AG09309 (cell line): ENCODE measurements at regions not wholly inside any gene's neighbourhood (a gene's known extent, or its start where the extent isn't known, plus 50 kb on each side); places are given as distances from the start of the nearest gene placed in this dataset.
"Not testable (repeated sequence)": the region's sequence is repeated elsewhere in the genome, so short reads cannot be mapped to it uniquely, and the experiment has no call there.

ENCODE experiments used
- DNase-seq: peaks from one replicate; pipeline ENCODE4 v3.0.0-alpha.2; 2010; ENCODE audit warnings: low read depth
- H3K4me3 ChIP-seq: 2 replicates; pipeline ENCODE4 v1.5.1; 2011; ENCODE audit warnings: mild to moderate bottlenecking, low read depth, low read length, moderate library complexity; ENCODE audit not compliant: control insufficient read depth
- TF ChIP-seq, protein P1 (sequence below): IDR thresholded peaks from 2 replicates; pipeline ENCODE4 v1.5.1; 2011; ENCODE audit warnings: mild to moderate bottlenecking, low read depth, low read length, inconsistent platforms; ENCODE audit not compliant: insufficient read depth, control insufficient read depth; ENCODE audit errors: missing control alignments

DNA sequence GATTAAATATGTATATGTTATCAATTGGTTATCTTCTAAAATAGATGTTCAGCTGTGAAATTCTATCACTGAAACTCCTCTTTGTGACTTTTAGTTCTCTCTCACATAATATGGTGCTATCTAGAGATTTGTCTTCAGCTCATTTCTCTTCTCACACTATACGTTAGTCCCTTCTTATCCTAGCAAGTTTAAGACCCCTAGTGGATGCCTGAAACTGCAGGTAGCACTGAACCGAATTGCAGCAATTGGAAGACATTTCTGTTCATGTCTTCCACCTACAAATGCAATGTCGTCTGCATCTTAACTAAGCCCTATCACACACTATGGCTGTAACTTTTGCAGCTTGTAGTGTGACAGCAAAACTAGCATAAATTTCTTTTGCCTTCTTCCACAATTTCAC is 442.7 kb upstream of the POM121L12 start:
- no peak overlapping the region for H3K4me3 ChIP-seq
- DNase-seq, result no peak
- TF ChIP-seq, protein P1, sequence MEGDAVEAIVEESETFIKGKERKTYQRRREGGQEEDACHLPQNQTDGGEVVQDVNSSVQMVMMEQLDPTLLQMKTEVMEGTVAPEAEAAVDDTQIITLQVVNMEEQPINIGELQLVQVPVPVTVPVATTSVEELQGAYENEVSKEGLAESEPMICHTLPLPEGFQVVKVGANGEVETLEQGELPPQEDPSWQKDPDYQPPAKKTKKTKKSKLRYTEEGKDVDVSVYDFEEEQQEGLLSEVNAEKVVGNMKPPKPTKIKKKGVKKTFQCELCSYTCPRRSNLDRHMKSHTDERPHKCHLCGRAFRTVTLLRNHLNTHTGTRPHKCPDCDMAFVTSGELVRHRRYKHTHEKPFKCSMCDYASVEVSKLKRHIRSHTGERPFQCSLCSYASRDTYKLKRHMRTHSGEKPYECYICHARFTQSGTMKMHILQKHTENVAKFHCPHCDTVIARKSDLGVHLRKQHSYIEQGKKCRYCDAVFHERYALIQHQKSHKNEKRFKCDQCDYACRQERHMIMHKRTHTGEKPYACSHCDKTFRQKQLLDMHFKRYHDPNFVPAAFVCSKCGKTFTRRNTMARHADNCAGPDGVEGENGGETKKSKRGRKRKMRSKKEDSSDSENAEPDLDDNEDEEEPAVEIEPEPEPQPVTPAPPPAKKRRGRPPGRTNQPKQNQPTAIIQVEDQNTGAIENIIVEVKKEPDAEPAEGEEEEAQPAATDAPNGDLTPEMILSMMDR, result no peak

DNA sequence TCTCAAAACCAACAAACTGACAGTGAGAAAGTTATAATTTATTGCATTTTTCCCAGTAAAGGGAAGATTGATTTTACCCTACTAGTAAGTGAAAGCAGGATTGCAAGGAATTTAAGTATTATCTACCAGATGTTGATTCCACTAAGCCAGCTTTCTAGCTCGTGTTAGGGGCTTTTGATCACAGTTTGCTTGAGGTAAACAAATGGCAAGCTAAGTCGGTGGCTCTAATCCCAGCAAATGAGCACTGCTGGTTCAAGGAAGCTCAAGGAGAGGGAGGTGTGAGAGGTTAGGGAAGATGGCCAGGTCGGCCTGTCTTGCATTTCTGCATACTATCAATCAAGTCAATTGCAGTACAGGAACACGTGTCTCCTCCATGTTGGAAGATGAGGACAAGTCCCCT is 448.7 kb upstream of the POM121L12 start:
- no peak overlapping the region for H3K4me3 ChIP-seq
- TF ChIP-seq, protein P1, result no peak
- no peak for DNase-seq

DNA sequence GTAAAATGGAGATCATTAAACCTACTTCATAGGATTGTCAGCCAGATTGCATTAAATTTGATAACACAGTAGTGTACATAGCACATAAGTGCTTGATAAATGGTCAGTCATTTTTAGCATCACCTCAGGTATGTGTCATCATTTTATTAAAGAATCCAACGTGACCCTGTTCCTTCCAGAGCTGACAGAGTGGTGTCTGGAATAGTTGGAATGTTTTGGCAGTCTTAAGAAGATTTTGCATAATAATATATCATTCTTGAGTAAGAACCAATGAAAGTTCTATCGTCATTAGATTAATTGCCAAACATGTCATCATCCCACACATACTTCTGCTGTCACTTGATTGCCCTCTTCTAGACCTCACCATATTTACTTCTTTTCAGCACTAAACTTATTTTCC is 451.4 kb upstream of the POM121L12 start:
- no peak for DNase-seq
- TF ChIP-seq, protein P1, result no peak
- no peak overlapping the region for H3K4me3 ChIP-seq

DNA sequence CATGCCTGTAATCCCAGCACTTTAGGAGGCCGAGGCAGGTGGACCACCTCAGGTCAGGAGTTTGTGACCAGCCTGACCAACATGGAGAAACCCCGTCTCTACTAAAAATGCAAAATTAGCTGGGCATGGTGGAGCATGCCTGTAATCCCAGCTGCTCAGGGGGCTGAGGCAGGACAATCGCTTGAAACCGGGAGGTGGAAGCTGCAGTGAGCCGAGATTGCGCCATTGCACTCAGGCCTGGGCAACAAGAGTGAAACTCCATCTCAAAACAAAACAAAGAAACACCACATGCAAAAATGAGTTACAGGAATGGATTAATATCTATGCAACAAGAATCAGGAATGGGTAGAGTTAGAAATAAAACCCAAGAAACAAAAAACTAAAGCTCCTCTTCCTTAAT is 462.3 kb upstream of the POM121L12 start:
- not testable (repeated sequence) for H3K4me3 ChIP-seq, DNase-seq

DNA sequence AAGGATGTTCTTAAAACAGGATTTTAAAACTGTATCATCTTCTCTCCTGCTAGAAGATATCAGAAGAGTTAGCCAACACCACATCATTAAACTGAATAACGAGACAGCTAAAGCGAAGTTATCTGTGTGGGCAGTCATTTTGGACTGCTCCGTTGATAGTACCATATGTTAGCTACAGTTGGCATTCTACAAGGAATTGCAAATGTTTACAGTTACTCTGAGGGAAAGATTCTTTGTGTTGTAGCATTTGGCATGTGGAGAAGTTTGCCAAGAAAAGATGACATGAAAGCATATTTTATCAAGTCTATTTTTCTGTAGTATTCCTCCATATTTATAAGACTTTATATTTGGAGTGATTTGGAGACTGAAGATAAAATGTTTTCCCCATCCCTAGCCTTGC is 464.4 kb upstream of the POM121L12 start:
- no peak for DNase-seq
- TF ChIP-seq, protein P1, result no peak
- H3K4me3 ChIP-seq, result no peak overlapping the region

DNA sequence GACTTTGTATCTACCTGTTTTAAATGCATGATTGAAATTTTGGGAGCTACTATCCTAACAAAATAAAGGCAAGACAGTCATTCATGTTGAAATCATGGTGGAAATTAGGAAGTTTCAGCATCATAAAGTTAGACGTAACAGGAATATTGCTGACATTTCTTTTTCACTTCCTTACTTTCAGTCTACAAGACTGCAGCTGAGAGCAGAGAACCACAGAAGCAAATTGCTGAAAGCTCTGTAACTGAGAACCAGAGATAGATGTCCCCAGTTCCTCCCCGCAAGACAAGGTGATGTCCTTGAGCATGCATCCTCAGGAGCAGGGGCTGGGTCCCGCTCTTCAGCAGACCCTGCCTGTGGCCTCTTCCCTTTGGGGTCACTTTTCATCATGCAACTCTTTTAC is 466.3 kb upstream of the POM121L12 start:
- TF ChIP-seq, protein P1, result no peak
- no peak overlapping the region for H3K4me3 ChIP-seq
- no peak for DNase-seq

DNA sequence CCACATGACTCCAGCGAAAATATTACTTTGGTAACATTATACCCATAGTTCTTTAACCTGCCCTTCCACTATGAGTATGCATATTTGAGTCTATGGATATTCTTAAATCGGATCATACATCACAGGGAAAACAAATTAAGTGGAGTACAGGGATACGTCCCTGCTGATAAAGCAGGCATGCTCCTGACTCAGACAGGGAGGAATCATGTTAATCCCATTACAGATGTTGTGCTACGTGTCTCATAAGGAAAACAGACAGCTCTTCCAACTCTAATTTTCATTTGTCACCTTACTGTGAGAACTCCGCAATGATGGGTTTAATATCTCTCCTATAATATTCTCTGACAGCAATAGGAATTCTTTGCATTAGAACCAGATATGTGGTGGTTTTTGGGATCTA is 469.5 kb upstream of the POM121L12 start:
- TF ChIP-seq, protein P1, result no peak
- DNase-seq, result no peak

More for the DNA sequence above, 469.5 kb upstream of the POM121L12 start:
- no peak overlapping the region for H3K4me3 ChIP-seq
